ENCODE measurements at regions not wholly inside any gene's neighbourhood (a gene's known extent, or its start where the extent isn't known, plus 50 kb on each side); places are given as distances from the start of the nearest gene placed in this dataset.

- no peak for DNase-seq
- H3K9me3 ChIP-seq: no peaks in the 10 kb centered on the region
- H3K27ac ChIP-seq: no peak overlapping the region
- no peaks in the 10 kb centered on the region for H3K4me1 ChIP-seq
- H3K4me3 ChIP-seq: no peak overlapping the region
- TF ChIP-seq, protein P1, sequence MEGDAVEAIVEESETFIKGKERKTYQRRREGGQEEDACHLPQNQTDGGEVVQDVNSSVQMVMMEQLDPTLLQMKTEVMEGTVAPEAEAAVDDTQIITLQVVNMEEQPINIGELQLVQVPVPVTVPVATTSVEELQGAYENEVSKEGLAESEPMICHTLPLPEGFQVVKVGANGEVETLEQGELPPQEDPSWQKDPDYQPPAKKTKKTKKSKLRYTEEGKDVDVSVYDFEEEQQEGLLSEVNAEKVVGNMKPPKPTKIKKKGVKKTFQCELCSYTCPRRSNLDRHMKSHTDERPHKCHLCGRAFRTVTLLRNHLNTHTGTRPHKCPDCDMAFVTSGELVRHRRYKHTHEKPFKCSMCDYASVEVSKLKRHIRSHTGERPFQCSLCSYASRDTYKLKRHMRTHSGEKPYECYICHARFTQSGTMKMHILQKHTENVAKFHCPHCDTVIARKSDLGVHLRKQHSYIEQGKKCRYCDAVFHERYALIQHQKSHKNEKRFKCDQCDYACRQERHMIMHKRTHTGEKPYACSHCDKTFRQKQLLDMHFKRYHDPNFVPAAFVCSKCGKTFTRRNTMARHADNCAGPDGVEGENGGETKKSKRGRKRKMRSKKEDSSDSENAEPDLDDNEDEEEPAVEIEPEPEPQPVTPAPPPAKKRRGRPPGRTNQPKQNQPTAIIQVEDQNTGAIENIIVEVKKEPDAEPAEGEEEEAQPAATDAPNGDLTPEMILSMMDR (IDR thresholded peaks at IDR 0.05): no peak
- no peak for TF ChIP-seq POLR2A (IDR thresholded peaks at IDR 0.05)
- H3K36me3 ChIP-seq: no peaks in the 10 kb centered on the region
- no peaks in the 10 kb centered on the region for H3K27me3 ChIP-seq
Measured at GRCh38 chrX:98398542-98398941, 1514.8 kb downstream of the RPA4 start.

DNA sequence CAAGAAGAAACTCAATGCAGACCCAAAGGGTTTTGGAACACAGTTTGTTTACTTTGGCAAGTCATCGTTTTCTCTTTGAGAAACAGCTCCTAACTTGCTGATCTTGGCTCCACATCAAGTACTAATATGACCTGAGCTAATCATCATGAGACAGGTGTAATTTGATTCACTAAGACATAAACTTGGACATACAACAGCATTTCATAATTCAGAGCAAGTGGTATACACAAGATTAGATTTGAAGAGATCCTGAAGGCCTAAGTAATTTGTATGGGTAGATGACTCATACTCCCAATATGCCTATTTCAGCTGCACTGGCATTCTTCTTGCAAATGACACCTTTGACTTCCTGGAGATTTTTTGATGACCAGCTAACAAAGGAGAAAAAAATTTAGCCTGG lies 1521.7 kb downstream of the RPA4 start:
- TF ChIP-seq, protein P1 (IDR thresholded peaks at IDR 0.05): no peak
- TF ChIP-seq POLR2A (IDR thresholded peaks at IDR 0.05): no peak
- no peak overlapping the region for H3K27ac ChIP-seq
- no peaks in the 10 kb centered on the region for H3K9me3 ChIP-seq
- H3K4me3 ChIP-seq: no peak overlapping the region
- H3K36me3 ChIP-seq: no peaks in the 10 kb centered on the region
- no peaks in the 10 kb centered on the region for H3K27me3 ChIP-seq
- no peaks in the 10 kb centered on the region for H3K4me1 ChIP-seq
- no peak for DNase-seq

- Histone ChIP-seq H3K9me3 (no peaks in the 10 kb centered on the region), H3K4me1 (no peaks in the 10 kb centered on the region), H3K27me3 (no peaks in the 10 kb centered on the region), H3K36me3 (no peaks in the 10 kb centered on the region), H3K27ac (no peak overlapping the region), H3K4me3 (no peak overlapping the region)
- TF ChIP-seq POLR2A (IDR thresholded peaks at IDR 0.05): no peak
- TF ChIP-seq, protein P1 (IDR thresholded peaks at IDR 0.05): no peak
- no peak for DNase-seq
Measured at GRCh38 chrX:98407584-98407983, 1523.9 kb downstream of the RPA4 start.

- Histone ChIP-seq H3K9me3 (no peaks in the 10 kb centered on the region), H3K4me3 (no peak overlapping the region), H3K36me3 (no peaks in the 10 kb centered on the region), H3K27ac (no peak overlapping the region), H3K27me3 (no peaks in the 10 kb centered on the region), H3K4me1 (no peaks in the 10 kb centered on the region)
- TF ChIP-seq POLR2A (IDR thresholded peaks at IDR 0.05): no peak
- TF ChIP-seq, protein P1 (IDR thresholded peaks at IDR 0.05): no peak
- DNase-seq: no peak
Measured at GRCh38 chrX:98409867-98410266, 1526.2 kb downstream of the RPA4 start.

- DNase-seq: no peak
- Histone ChIP-seq H3K9me3 (no peaks in the 10 kb centered on the region), H3K4me3 (no peak overlapping the region), H3K27me3 (no peaks in the 10 kb centered on the region), H3K36me3 (no peaks in the 10 kb centered on the region), H3K27ac (no peak overlapping the region), H3K4me1 (no peaks in the 10 kb centered on the region)
- TF ChIP-seq POLR2A (IDR thresholded peaks at IDR 0.05): no peak
- TF ChIP-seq, protein P1 (IDR thresholded peaks at IDR 0.05): no peak
Measured at GRCh38 chrX:98412058-98412457, 1528.3 kb downstream of the RPA4 start.

DNA sequence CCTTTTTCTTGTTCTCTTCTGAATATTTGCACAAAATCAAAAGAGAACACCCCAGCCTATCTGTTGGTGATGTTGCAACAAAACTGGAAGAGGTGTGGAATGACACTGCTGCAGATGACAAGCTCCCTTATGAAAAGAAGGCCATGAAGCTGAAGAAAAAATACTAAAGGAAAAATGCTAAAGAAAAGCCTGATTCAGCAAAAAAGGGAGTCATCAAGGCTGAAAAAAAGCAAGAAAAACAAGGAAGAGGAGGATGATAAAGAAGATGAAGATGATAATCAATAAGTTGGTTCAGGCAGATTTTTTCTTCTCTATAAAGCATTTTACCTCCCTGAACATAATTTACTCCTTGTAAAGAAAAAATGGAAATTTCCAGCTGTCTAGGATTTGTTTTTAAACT lies 1538.8 kb downstream of the RPA4 start:
- no peaks in the 10 kb centered on the region for H3K9me3 ChIP-seq
- H3K4me1 ChIP-seq: no peaks in the 10 kb centered on the region
- H3K27ac ChIP-seq: no peak overlapping the region
- no peaks in the 10 kb centered on the region for H3K36me3 ChIP-seq
- no peaks in the 10 kb centered on the region for H3K27me3 ChIP-seq
- TF ChIP-seq POLR2A (IDR thresholded peaks at IDR 0.05): no peak
- TF ChIP-seq, protein P1 (IDR thresholded peaks at IDR 0.05): no peak
- H3K4me3 ChIP-seq: no peak overlapping the region
- DNase-seq: no peak
